PC-9 (cell line): ENCODE measurements at regions not wholly inside any gene's neighbourhood (a gene's known extent, or its start where the extent isn't known, plus 50 kb on each side); places are given as distances from the start of the nearest gene placed in this dataset.
A peak's percentile ranks its signal among the peaks of the same experiment; 100 is the strongest.

Experiments
- BruUV-seq: library from RNA; stranded (reverse); fragments of 400-500 nt; replicated peaks from 2 replicates; lab custom pipeline; 2021; lab: Mats Ljungman, UMichigan
- CTCF ChIA-PET: fragments of 300-600 bp; sonication (Branson Sonifier 250); formaldehyde crosslinking; loops from one replicate; lab custom pipeline; 2022; ENCODE audit warnings: antibody characterized with exemption; lab: Charles Lee
- POLR2A ChIA-PET: fragments of 300-600 bp; sonication (Branson Sonifier 250); formaldehyde crosslinking; loops from one replicate; lab custom pipeline; 2022; ENCODE audit warnings: antibody characterized with exemption; ENCODE audit not compliant: unreplicated experiment; lab: Charles Lee
- DNase-seq, 2 experiments: peaks; one replicate each; pipeline versions ENCODE4 v3.0.0 to v3.0.0-alpha.2; 2015 to 2022; ENCODE audit warnings: mixed read lengths in 1 of 2
- H2AFZ ChIP-seq: fragments of 200-600 bp; sonication (generic); 2 replicates; pipeline ENCODE4 v1.8.1; 2017; ENCODE audit warnings: antibody characterized with exemption
- H3F3A ChIP-seq: fragments of 200-600 bp; sonication (generic); 2 replicates; pipeline ENCODE4 v1.8.1; 2017; ENCODE audit warnings: antibody characterized with exemption, mild to moderate bottlenecking, low read depth; ENCODE audit not compliant: insufficient read depth
- H3K27ac ChIP-seq: fragments of 200-600 bp; sonication (generic); 2 replicates; pipeline ENCODE4 v1.6.1; 2016; ENCODE audit warnings: mixed run types
- H3K27me3 ChIP-seq: fragments of 200-600 bp; sonication (generic); 2 replicates; pipeline ENCODE4 v1.6.1; 2016; ENCODE audit warnings: low read depth, mixed run types; ENCODE audit not compliant: insufficient read depth
- H3K36me3 ChIP-seq: fragments of 200-600 bp; sonication (generic); 2 replicates; pipeline ENCODE4 v1.6.1; 2016; ENCODE audit warnings: low read depth, mixed run types
- H3K4me1 ChIP-seq: fragments of 200-600 bp; sonication (generic); replicated peaks from 2 replicates; pipeline ENCODE4 v1.6.1; 2016; ENCODE audit warnings: mixed run types; ENCODE audit not compliant: insufficient read depth
- H3K4me2 ChIP-seq: fragments of 200-600 bp; sonication (generic); 2 replicates; pipeline ENCODE4 v1.6.1; 2017; ENCODE audit warnings: mixed run types
- H3K4me3 ChIP-seq: fragments of 200-600 bp; sonication (generic); 2 replicates; pipeline ENCODE4 v1.6.1; 2016; ENCODE audit warnings: mixed run types
- H3K79me2 ChIP-seq: fragments of 200-600 bp; sonication (generic); 2 replicates; pipeline ENCODE4 v1.6.1; 2017; ENCODE audit warnings: low read depth, mixed run types
- H3K9me2 ChIP-seq: fragments of 200-600 bp; sonication (generic); 2 replicates; pipeline ENCODE4 v1.8.1; 2017; ENCODE audit warnings: mild to moderate bottlenecking; ENCODE audit not compliant: insufficient read depth
- H3K9me3 ChIP-seq: fragments of 200-600 bp; sonication (generic); 2 replicates; pipeline ENCODE4 v1.8.1; 2016; ENCODE audit warnings: low read depth; ENCODE audit not compliant: insufficient read depth
- H4K20me1 ChIP-seq: fragments of 200-600 bp; sonication (generic); 2 replicates; pipeline ENCODE4 v1.8.1; 2017; ENCODE audit not compliant: insufficient read depth
- CTCF ChIP-seq: fragments of 200-600 bp; sonication (generic); conservative IDR thresholded peaks from 2 replicates; pipeline ENCODE4 v1.6.1; 2017; ENCODE audit warnings: mixed run types, antibody characterized with exemption, mild to moderate bottlenecking, moderate library complexity
- EZH2 ChIP-seq: fragments of 200-600 bp; sonication (generic); IDR thresholded peaks from 2 replicates; pipeline ENCODE4 v1.8.0; 2017; ENCODE audit warnings: antibody characterized with exemption, low read depth
- intact Hi-C: fragments of 100-400 bp; cut with micrococcal nuclease; formaldehyde crosslinking; loops from one replicate; pipeline ENCODE4 v1.10.0; 2022; ENCODE audit not compliant: unreplicated experiment

- CTCF ChIA-PET: no interaction called here
- H3K9me2 ChIP-seq: no peaks in the 10 kb centered on the region
- H3K27ac ChIP-seq: no peak overlapping the region
- intact Hi-C loops: no loop called here
- no peak for TF ChIP-seq EZH2
- no peak for TF ChIP-seq CTCF
- H3K27me3 ChIP-seq: no peaks in the 10 kb centered on the region
- H2AFZ ChIP-seq: 0 out of 2 replicates have a peak overlapping the region, but pooled peaks have one; percentile 9
- H3K79me2 ChIP-seq: no peaks in the 10 kb centered on the region
- POLR2A ChIA-PET: interaction anchor here (0.6 to 0.7 kb wide), 2 partner anchors 22 to 42 kb away, joined by 3 to 5 read pairs; no protein-coding TSS in a partner anchor
- no peaks in the 10 kb centered on the region for H4K20me1 ChIP-seq
- peak in 1 of 2 experiments; percentile 12 for DNase-seq
- H3K9me3 ChIP-seq: peaks cover 9% of the 10 kb centered on the region
- no peaks in the 10 kb centered on the region for H3K36me3 ChIP-seq
- H3F3A ChIP-seq: no peaks in the 10 kb centered on the region
- no peaks in the 10 kb centered on the region for H3K4me1 ChIP-seq
- no TSS peak for BruUV-seq
- no peak overlapping the region for H3K4me2 ChIP-seq
- no peak overlapping the region for H3K4me3 ChIP-seq
These were observed 183.2 kb upstream of the TCF21 start for GRCh38 chr6:133705731-133706130.

DNA sequence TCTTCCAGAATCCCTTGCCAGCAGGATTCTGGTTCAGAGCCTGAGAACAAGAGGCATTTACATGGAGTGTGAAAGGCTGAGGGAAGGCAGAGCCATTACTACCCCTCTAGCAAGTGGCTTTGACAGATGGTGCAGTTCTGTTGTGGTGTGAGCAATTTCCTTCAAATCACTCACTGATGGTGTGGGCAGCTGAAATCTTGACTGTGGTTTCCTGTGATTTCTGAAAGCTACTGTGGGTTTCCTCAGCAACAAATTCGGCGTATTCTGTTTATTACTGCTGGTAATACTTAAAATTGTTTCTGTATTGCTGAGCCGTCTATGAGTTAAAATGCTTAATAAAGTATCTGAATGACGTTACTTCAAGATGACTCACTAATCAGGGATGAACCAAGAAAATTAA lies 181.5 kb upstream of the TCF21 start:
- no peak for DNase-seq
- H3F3A ChIP-seq: no peaks in the 10 kb centered on the region
- H3K9me3 ChIP-seq: peaks cover 7% of the 10 kb centered on the region
- H3K36me3 ChIP-seq: no peaks in the 10 kb centered on the region
- no peak overlapping the region for H3K4me2 ChIP-seq
- BruUV-seq: no TSS peak
- peak overlapping the region; percentile 49; the same call in 1 of the 2 replicates for H2AFZ ChIP-seq
- intact Hi-C loops: no loop called here
- H3K27ac ChIP-seq: no peak overlapping the region
- no peaks in the 10 kb centered on the region for H3K4me1 ChIP-seq
- TF ChIP-seq CTCF (no peak), EZH2 (no peak)
- H3K9me2 ChIP-seq: no peaks in the 10 kb centered on the region
- ChIA-PET CTCF (no interaction called here), POLR2A (no interaction called here)
- H3K27me3 ChIP-seq: no peaks in the 10 kb centered on the region
- H3K79me2 ChIP-seq: no peaks in the 10 kb centered on the region
- H4K20me1 ChIP-seq: no peaks in the 10 kb centered on the region
- no peak overlapping the region for H3K4me3 ChIP-seq

DNA sequence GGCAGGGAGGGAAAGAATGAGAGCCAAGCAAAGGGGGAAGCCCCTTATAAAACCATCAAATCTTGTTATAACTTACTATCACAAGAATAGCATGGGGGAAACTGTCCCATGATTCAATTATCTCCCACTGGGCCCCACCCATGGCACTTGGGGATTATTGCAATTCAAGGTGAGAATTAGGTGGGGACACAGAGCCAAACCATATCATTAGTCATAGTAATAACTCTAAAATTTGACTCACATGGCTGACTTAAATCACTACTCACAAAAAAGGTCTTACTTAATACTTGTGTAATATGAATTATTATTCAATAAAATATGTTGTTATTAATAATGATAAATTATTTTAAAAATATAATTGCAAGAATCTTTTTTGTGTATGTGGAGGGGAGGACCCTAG lies 178.1 kb upstream of the TCF21 start:
- H2AFZ ChIP-seq: no peak overlapping the region
- BruUV-seq: no TSS peak
- no peak for TF ChIP-seq EZH2
- no peak for TF ChIP-seq CTCF
- no peaks in the 10 kb centered on the region for H3F3A ChIP-seq
- POLR2A ChIA-PET: no interaction called here
- no peaks in the 10 kb centered on the region for H3K9me2 ChIP-seq
- H3K27ac ChIP-seq: no peak overlapping the region
- H4K20me1 ChIP-seq: no peaks in the 10 kb centered on the region
- H3K4me3 ChIP-seq: no peak overlapping the region
- no peaks in the 10 kb centered on the region for H3K27me3 ChIP-seq
- H3K4me1 ChIP-seq: no peaks in the 10 kb centered on the region
- H3K4me2 ChIP-seq: no peak overlapping the region
- H3K36me3 ChIP-seq: no peaks in the 10 kb centered on the region
- H3K79me2 ChIP-seq: no peaks in the 10 kb centered on the region
- no peak for DNase-seq
- CTCF ChIA-PET: no interaction called here
- intact Hi-C loops: no loop called here
- 0 out of 2 replicates have a peak, but pooled peaks cover under 1% of the 10 kb centered on the region for H3K9me3 ChIP-seq
